Natural killer cell (primary cell): ENCODE measurements at regions not wholly inside any gene's neighbourhood (a gene's known extent, or its start where the extent isn't known, plus 50 kb on each side); places are given as distances from the start of the nearest gene placed in this dataset.

Source experiments
- ATAC-seq, 3 donors: fragments of 150-1000 bp in 2 of 3; fragments of 200-7000 bp in 1 of 3; cut with Tn5 transposase; 1 replicate in 1 of 3; 2 replicates in 2 of 3; pipeline ENCODE4 v1.10.0; 2021; ENCODE audit warnings: mild to moderate bottlenecking in 2 of 3, moderate library complexity in 2 of 3
- DNase-seq, 2 donors: peaks; one replicate each; pipeline versions ENCODE4 v3.0.0 to v3.0.0-alpha.2; 2013 to 2021; ENCODE audit warnings: mixed read lengths in 1 of 2
- H3K27ac ChIP-seq: one replicate; pipeline ENCODE4 v1.5.1; 2013; ENCODE audit warnings: mild to moderate bottlenecking, low read length
- H3K27me3 ChIP-seq: one replicate; pipeline ENCODE4 v1.6.1; 2013; ENCODE audit warnings: low read length; ENCODE audit not compliant: control insufficient read depth, insufficient read depth
- H3K36me3 ChIP-seq: one replicate; pipeline ENCODE4 v1.6.1; 2013; ENCODE audit warnings: low read length; ENCODE audit not compliant: control insufficient read depth, insufficient read depth
- H3K4me1 ChIP-seq: one replicate; pipeline ENCODE4 v1.6.1; 2013; ENCODE audit warnings: low read length; ENCODE audit not compliant: control insufficient read depth, insufficient read depth
- H3K4me3 ChIP-seq: one replicate; pipeline ENCODE4 v1.5.1; 2013; ENCODE audit warnings: low read length
- H3K9me3 ChIP-seq: one replicate; pipeline ENCODE4 v1.6.1; 2013; ENCODE audit warnings: low read length; ENCODE audit not compliant: control insufficient read depth, insufficient read depth
- H3K27ac Mint-ChIP-seq, 2 donors: one replicate each; pipeline ENCODE4 v1.8.0; 2022; ENCODE audit warnings: mild to moderate bottlenecking in 2 of 2, mixed read lengths in 2 of 2, moderate library complexity in 1 of 2
- H3K27me3 Mint-ChIP-seq, 2 donors: one replicate each; pipeline ENCODE4 v1.8.0; 2022; ENCODE audit warnings: low read depth in 2 of 2, mixed read lengths in 2 of 2
- H3K36me3 Mint-ChIP-seq: one replicate; pipeline ENCODE4 v1.8.0; 2022; ENCODE audit warnings: mixed read lengths
- H3K4me1 Mint-ChIP-seq, 2 donors: one replicate each; pipeline ENCODE4 v1.8.0; 2022; ENCODE audit warnings: mixed read lengths in 2 of 2
- H3K4me3 Mint-ChIP-seq: one replicate; pipeline ENCODE4 v1.8.0; 2022; ENCODE audit warnings: mild to moderate bottlenecking, moderate library complexity, mixed read lengths
- H3K9me3 Mint-ChIP-seq, 2 donors: one replicate each; pipeline ENCODE4 v1.8.0; 2022; ENCODE audit warnings: mixed read lengths in 2 of 2
- CTCF ChIP-seq: fragments of 200-600 bp; IDR thresholded peaks from one replicate; pipeline ENCODE4 v1.8.0; 2022; ENCODE audit warnings: antibody characterized with exemption
- WGBS: methylation state at CpG from one replicate; pipeline ENCODE4 v1.1.7; 2013; ENCODE audit warnings: missing lambda C conversion rate; ENCODE audit not compliant: insufficient coverage; 5-methylcytosine and 5-hydroxymethylcytosine counted together
- intact Hi-C: fragments of 100-400 bp; cut with micrococcal nuclease; formaldehyde crosslinking; loops from one replicate; pipeline ENCODE4 v1.14.2; 2022

GRCh38 chr13:76471486-76471885, 414.7 kb downstream of the KCTD12 start:
- no peaks in the 10 kb centered on the region for H3K4me1 Mint-ChIP-seq

GRCh38 chr13:76470991-76471390, 415.2 kb downstream of the KCTD12 start:
- TF ChIP-seq CTCF = no peak
- Histone ChIP-seq H3K4me3 (no peak overlapping the region), H3K4me1 (no peaks in the 10 kb centered on the region), H3K27ac (no peak overlapping the region), H3K36me3 (no peaks in the 10 kb centered on the region), H3K27me3 (no peaks in the 10 kb centered on the region), H3K9me3 (no peaks in the 10 kb centered on the region)
- H3K27ac Mint-ChIP-seq = no peak overlapping the region
- H3K4me3 Mint-ChIP-seq = no peak overlapping the region
- WGBS = 84% methylated on average over 5 of the region's 6 CpGs
- intact Hi-C loops = loop anchor here (5.0 kb wide), 1 partner anchor 431 kb away; no protein-coding TSS in a partner anchor
- H3K4me1 Mint-ChIP-seq = no peaks in the 10 kb centered on the region
- no peaks in the 10 kb centered on the region for H3K36me3 Mint-ChIP-seq
- ATAC-seq (no peak), DNase-seq (no peak)
- H3K9me3 Mint-ChIP-seq = no peaks in the 10 kb centered on the region
- no peaks in the 10 kb centered on the region for H3K27me3 Mint-ChIP-seq

More at GRCh38 chr13:76471486-76471885, 414.7 kb downstream of the KCTD12 start:
- Mint-ChIP-seq H3K9me3 (no peaks in the 10 kb centered on the region), H3K27ac (no peak overlapping the region), H3K36me3 (no peaks in the 10 kb centered on the region), H3K4me3 (no peak overlapping the region), H3K27me3 (no peaks in the 10 kb centered on the region)
- no peak for TF ChIP-seq CTCF
- no peaks in the 10 kb centered on the region for H3K9me3 ChIP-seq
- DNase-seq = no peak
- intact Hi-C loops = loop anchor here (5.0 kb wide), 1 partner anchor 431 kb away; no protein-coding TSS in a partner anchor
- H3K27ac ChIP-seq = no peak overlapping the region
- H3K36me3 ChIP-seq = no peaks in the 10 kb centered on the region
- no peak for ATAC-seq
- WGBS = 100% methylated on average over 1 of the region's 1 CpG
- H3K4me3 ChIP-seq = no peak overlapping the region
- no peaks in the 10 kb centered on the region for H3K4me1 ChIP-seq
- H3K27me3 ChIP-seq = no peaks in the 10 kb centered on the region

GRCh38 chr13:76466043-76466442, 420.2 kb downstream of the KCTD12 start:
- H3K27me3 ChIP-seq = no peaks in the 10 kb centered on the region
- H3K36me3 Mint-ChIP-seq = no peaks in the 10 kb centered on the region
- no peaks in the 10 kb centered on the region for H3K27me3 Mint-ChIP-seq
- H3K4me3 Mint-ChIP-seq = no peak overlapping the region
- no peaks in the 10 kb centered on the region for H3K9me3 Mint-ChIP-seq
- H3K27ac Mint-ChIP-seq = no peak overlapping the region
- no peaks in the 10 kb centered on the region for H3K36me3 ChIP-seq
- DNase-seq (no peak), ATAC-seq (no peak)
- H3K9me3 ChIP-seq = no peaks in the 10 kb centered on the region
- H3K27ac ChIP-seq = no peak overlapping the region
- 7% methylated on average over 1 of the region's 1 CpG for WGBS
- no peak overlapping the region for H3K4me3 ChIP-seq
- H3K4me1 ChIP-seq = no peaks in the 10 kb centered on the region
- intact Hi-C loops = no loop called here
- no peak for TF ChIP-seq CTCF
- no peaks in the 10 kb centered on the region for H3K4me1 Mint-ChIP-seq

- no peaks in the 10 kb centered on the region for H3K9me3 Mint-ChIP-seq
- no peak overlapping the region for H3K27ac ChIP-seq
- H3K36me3 Mint-ChIP-seq = no peaks in the 10 kb centered on the region
These were observed 422.9 kb downstream of the KCTD12 start for GRCh38 chr13:76463314-76463713.

More at GRCh38 chr13:76463314-76463713, 422.9 kb downstream of the KCTD12 start:
- H3K4me1 Mint-ChIP-seq = no peaks in the 10 kb centered on the region
- no peaks in the 10 kb centered on the region for H3K9me3 ChIP-seq
- H3K27me3 ChIP-seq = no peaks in the 10 kb centered on the region
- WGBS = 72% methylated on average over 2 of the region's 2 CpGs
- H3K27me3 Mint-ChIP-seq = no peaks in the 10 kb centered on the region
- intact Hi-C loops = no loop called here
- H3K4me1 ChIP-seq = no peaks in the 10 kb centered on the region
- no peak overlapping the region for H3K27ac Mint-ChIP-seq
- TF ChIP-seq CTCF = no peak
- no peak for ATAC-seq
- no peak overlapping the region for H3K4me3 Mint-ChIP-seq
- no peaks in the 10 kb centered on the region for H3K36me3 ChIP-seq
- H3K4me3 ChIP-seq = no peak overlapping the region
- no peak for DNase-seq
